IMR-90 (cell line): ENCODE measurements at regions not wholly inside any gene's neighbourhood (a gene's known extent, or its start where the extent isn't known, plus 50 kb on each side); places are given as distances from the start of the nearest gene placed in this dataset.
A peak's percentile ranks its signal among the peaks of the same experiment; 100 is the strongest.

Experiments used
- ATAC-seq: fragments of 200-7000 bp; cut with Tn5 transposase; 2 replicates; pipeline ENCODE4 v1.9.1; 2020; ENCODE audit warnings: low read depth, mild to moderate bottlenecking, moderate library complexity
- BruUV-seq: library from RNA; stranded (reverse); fragments of 400-500 nt; replicated peaks from 2 replicates; lab custom pipeline; 2021; lab: Mats Ljungman, UMichigan
- CTCF ChIA-PET: fragments of 300-600 bp; formaldehyde crosslinking; extraction: SDS; loops from one replicate; lab custom pipeline; 2021; ENCODE audit warnings: antibody characterized with exemption; lab: Yijun Ruan, JAX
- POLR2A ChIA-PET: fragments of 300-600 bp; sonication (Branson Sonifier 250); formaldehyde crosslinking; loops from one replicate; lab custom pipeline; 2022; ENCODE audit warnings: antibody characterized with exemption; ENCODE audit not compliant: unreplicated experiment; lab: Charles Lee
- DNase-seq: peaks from one replicate; pipeline ENCODE4 v3.0.0; 2013
- H2AFZ ChIP-seq: replicated peaks from 2 replicates; pipeline ENCODE3; 2013; ENCODE audit warnings: low read length, mild to moderate bottlenecking; ENCODE audit not compliant: poor library complexity
- H2AK5ac ChIP-seq: 2 replicates; pipeline ENCODE4 v1.6.1; 2013; ENCODE audit warnings: low read depth, low read length, inconsistent platforms
- H2AK9ac ChIP-seq: replicated peaks from 2 replicates; pipeline ENCODE3; 2013; ENCODE audit warnings: mild to moderate bottlenecking, low read depth, low read length, moderate library complexity; ENCODE audit not compliant: poor library complexity
- H2BK120ac ChIP-seq: 2 replicates; pipeline ENCODE4 v1.6.1; 2013; ENCODE audit warnings: low read depth, low read length, inconsistent platforms
- H2BK15ac ChIP-seq: 3 replicates; pipeline ENCODE4 v1.6.1; 2013; ENCODE audit warnings: low read depth, low read length, inconsistent platforms
- H2BK20ac ChIP-seq: 2 replicates; pipeline ENCODE4 v1.6.1; 2013; ENCODE audit warnings: low read depth, mild to moderate bottlenecking, inconsistent platforms, low read length, moderate library complexity
- H2BK5ac ChIP-seq: 2 replicates; pipeline ENCODE4 v1.6.1; 2013; ENCODE audit warnings: mild to moderate bottlenecking, low read depth, low read length, inconsistent platforms; ENCODE audit not compliant: poor library complexity, severe bottlenecking
- H3K14ac ChIP-seq: replicated peaks from 2 replicates; pipeline ENCODE4 v1.6.1; 2013; ENCODE audit warnings: low read depth, low read length, inconsistent platforms
- H3K18ac ChIP-seq: 2 replicates; pipeline ENCODE4 v1.6.1; 2013; ENCODE audit warnings: low read depth, low read length, control low read depth
- H3K23ac ChIP-seq: 2 replicates; pipeline ENCODE4 v1.6.1; 2013; ENCODE audit warnings: low read depth, low read length, inconsistent platforms
- H3K27ac ChIP-seq: 2 replicates; pipeline ENCODE4 v1.5.1; 2013; ENCODE audit warnings: mild to moderate bottlenecking, control low read depth, low read length; ENCODE audit not compliant: insufficient read depth
- H3K27me3 ChIP-seq: 2 replicates; pipeline ENCODE4 v1.6.1; 2013; ENCODE audit warnings: low read length; ENCODE audit not compliant: control insufficient read depth, insufficient read depth
- H3K36me3 ChIP-seq: 2 replicates; pipeline ENCODE4 v1.6.1; 2013; ENCODE audit warnings: low read length, mixed read lengths; ENCODE audit not compliant: control insufficient read depth, insufficient read depth
- H3K4ac ChIP-seq: 2 replicates; pipeline ENCODE4 v1.6.1; 2013; ENCODE audit warnings: low read depth, low read length, inconsistent platforms
- H3K4me1 ChIP-seq: 2 replicates; pipeline ENCODE4 v1.6.1; 2013; ENCODE audit warnings: low read length, mixed read lengths; ENCODE audit not compliant: control insufficient read depth, insufficient read depth
- H3K4me2 ChIP-seq: 2 replicates; pipeline ENCODE4 v1.6.1; 2013; ENCODE audit warnings: low read depth, mild to moderate bottlenecking, control low read depth, low read length, moderate library complexity
- H3K4me3 ChIP-seq: 2 replicates; pipeline ENCODE4 v1.5.1; 2013; ENCODE audit warnings: low read depth, mild to moderate bottlenecking, control low read depth, low read length, moderate library complexity; ENCODE audit not compliant: insufficient read depth
- H3K56ac ChIP-seq: 2 replicates; pipeline ENCODE4 v1.6.1; 2013; ENCODE audit warnings: low read length, inconsistent platforms; ENCODE audit not compliant: insufficient read depth; ENCODE audit errors: extremely low read depth
- H3K79me1 ChIP-seq, 2 experiments: 2 replicates each; pipeline ENCODE4 v1.6.1; 2013; ENCODE audit warnings: low read length in 2 of 2, inconsistent platforms in 1 of 2, low read depth in 1 of 2
- H3K9ac ChIP-seq: 2 replicates; pipeline ENCODE4 v1.6.1; 2013; ENCODE audit warnings: low read depth, low read length, control low read depth
- H3K9me1 ChIP-seq: 2 replicates; pipeline ENCODE4 v1.6.1; 2013; ENCODE audit warnings: low read length, inconsistent platforms; ENCODE audit not compliant: insufficient read depth
- H3K9me3 ChIP-seq: 2 replicates; pipeline ENCODE4 v1.6.1; 2013; ENCODE audit warnings: low read length; ENCODE audit not compliant: control insufficient read depth, insufficient read depth
- H4K20me1 ChIP-seq: 2 replicates; pipeline ENCODE4 v1.6.1; 2013; ENCODE audit warnings: low read length, inconsistent platforms; ENCODE audit not compliant: insufficient read depth
- H4K5ac ChIP-seq: 2 replicates; pipeline ENCODE4 v1.6.1; 2013; ENCODE audit warnings: mild to moderate bottlenecking, low read depth, low read length, control low read depth
- H4K8ac ChIP-seq, 2 experiments: 2 replicates each; pipeline ENCODE4 v1.6.1; 2013; ENCODE audit warnings: low read depth in 2 of 2, low read length in 2 of 2, control low read depth in 1 of 2, inconsistent platforms in 1 of 2
- H4K91ac ChIP-seq: 2 replicates; pipeline ENCODE4 v1.6.1; 2013; ENCODE audit warnings: low read depth, low read length, inconsistent platforms; ENCODE audit not compliant: insufficient read depth
- BHLHE40 ChIP-seq: fragments of 150-350 bp; IDR thresholded peaks from 2 replicates; pipeline ENCODE4 v1.6.1; 2016; ENCODE audit warnings: mild to moderate bottlenecking, low read depth, low read length
- CEBPB ChIP-seq: IDR thresholded peaks from 2 replicates; pipeline ENCODE4 v1.6.1; 2012; ENCODE audit warnings: low read depth, low read length, improper control_type of control experiment
- CHD1 ChIP-seq: IDR thresholded peaks from 2 replicates; pipeline ENCODE4 v1.6.1; 2012; ENCODE audit warnings: low read depth, low read length, improper control_type of control experiment
- CTCF ChIP-seq: conservative IDR thresholded peaks from 2 replicates; pipeline ENCODE4 v1.5.1; 2012; ENCODE audit warnings: mild to moderate bottlenecking, low read depth, low read length, improper control_type of control experiment
- ELK1 ChIP-seq: fragments of 150-350 bp; IDR thresholded peaks from 2 replicates; pipeline ENCODE4 v1.6.1; 2016; ENCODE audit warnings: low read depth, mild to moderate bottlenecking, low read length, moderate library complexity, borderline replicate concordance
- FOS ChIP-seq: fragments of 150-350 bp; IDR thresholded peaks from 2 replicates; pipeline ENCODE4 v1.6.1; 2016; ENCODE audit warnings: low read depth, low read length
- MAFK ChIP-seq: IDR thresholded peaks from 2 replicates; pipeline ENCODE4 v1.6.1; 2012; ENCODE audit warnings: low read depth, low read length, improper control_type of control experiment
- MAZ ChIP-seq: IDR thresholded peaks from 2 replicates; pipeline ENCODE4 v1.6.1; 2012; ENCODE audit warnings: low read depth, mild to moderate bottlenecking, low read length, improper control_type of control experiment, moderate library complexity, borderline replicate concordance
- MXI1 ChIP-seq: IDR thresholded peaks from 2 replicates; pipeline ENCODE4 v1.6.1; 2012; ENCODE audit warnings: low read depth, mild to moderate bottlenecking, low read length, moderate library complexity, borderline replicate concordance
- NFE2L2 ChIP-seq: fragments of 150-350 bp; IDR thresholded peaks from 2 replicates; pipeline ENCODE4 v1.6.1; 2016; ENCODE audit warnings: low read depth, mild to moderate bottlenecking, low read length
- POLR2A ChIP-seq: IDR thresholded peaks from 2 replicates; pipeline ENCODE4 v1.6.1; 2012; ENCODE audit warnings: mild to moderate bottlenecking, low read depth, low read length
- RAD21 ChIP-seq: IDR thresholded peaks from 2 replicates; pipeline ENCODE4 v1.6.1; 2012; ENCODE audit warnings: low read length, improper control_type of control experiment
- RCOR1 ChIP-seq: IDR thresholded peaks from 2 replicates; pipeline ENCODE4 v1.6.1; 2012; ENCODE audit warnings: mild to moderate bottlenecking, low read length, improper control_type of control experiment; ENCODE audit not compliant: insufficient replicate concordance
- RFX5 ChIP-seq: IDR thresholded peaks from 2 replicates; pipeline ENCODE4 v1.8.0; 2012; ENCODE audit warnings: low read depth, mild to moderate bottlenecking, low read length, moderate library complexity
- SMC3 ChIP-seq: fragments of 150-350 bp; IDR thresholded peaks from 2 replicates; pipeline ENCODE4 v1.6.1; 2016; ENCODE audit warnings: low read depth, mild to moderate bottlenecking, antibody characterized with exemption, low read length, moderate library complexity
- USF2 ChIP-seq: fragments of 150-350 bp; IDR thresholded peaks from 2 replicates; pipeline ENCODE4 v1.6.1; 2017; ENCODE audit warnings: mild to moderate bottlenecking, antibody characterized with exemption, low read length, low read depth
- dilution Hi-C: fragments of 300-500 bp; cut with HindIII; formaldehyde crosslinking; loops from one replicate; pipeline ENCODE4 v1.14.3; 2018; ENCODE audit warnings: low sequenced_read_pairs; ENCODE audit not compliant: unreplicated experiment
- in situ Hi-C: fragments of 300-500 bp; cut with MboI; formaldehyde crosslinking; loops from 3 replicates; pipeline ENCODE4 v1.14.3; 2019; ENCODE audit warnings: low sequenced_read_pairs, inconsistent platforms, mixed read lengths
- intact Hi-C: fragments of 100-400 bp; cut with micrococcal nuclease; formaldehyde crosslinking; loops from 2 replicates; pipeline ENCODE4 v1.10.0; 2022

GRCh38 chr13:74710006-74710405, 575.8 kb upstream of the KLF12 start:
- intact Hi-C loops: no loop called here
- no TSS peak for BruUV-seq
- TF ChIP-seq ELK1 (no peak), MAFK (no peak), FOS (no peak), SMC3 (no peak), CEBPB (no peak), CTCF (no peak), BHLHE40 (no peak), MAZ (no peak), RAD21 (no peak), CHD1 (no peak), RFX5 (no peak), MXI1 (no peak), RCOR1 (no peak), USF2 (no peak), POLR2A (no peak), NFE2L2 (no peak)

More at GRCh38 chr13:74710006-74710405, 575.8 kb upstream of the KLF12 start:
- dilution Hi-C loops (no loop called here), in situ Hi-C loops (no loop called here)
- H2BK5ac ChIP-seq: no peak overlapping the region
- H4K20me1 ChIP-seq: no peaks in the 10 kb centered on the region
- H3K14ac ChIP-seq: no peak overlapping the region
- no peak overlapping the region for H2BK120ac ChIP-seq
- H3K23ac ChIP-seq: no peak overlapping the region
- H2AFZ ChIP-seq: no peak overlapping the region
- H4K5ac ChIP-seq: no peak overlapping the region
- H3K4me1 ChIP-seq: no peaks in the 10 kb centered on the region
- H2BK20ac ChIP-seq: no peak overlapping the region
- H3K18ac ChIP-seq: no peak overlapping the region
- no peak overlapping the region for H2AK5ac ChIP-seq
- no peak overlapping the region for H3K56ac ChIP-seq
- H3K36me3 ChIP-seq: no peaks in the 10 kb centered on the region
- H3K4me2 ChIP-seq: no peak overlapping the region
- H3K9ac ChIP-seq: no peak overlapping the region
- H4K8ac ChIP-seq: no peak overlapping the region
- DNase-seq (peak; percentile 4), ATAC-seq (no peak)
- H3K4me3 ChIP-seq: no peak overlapping the region
- H3K27ac ChIP-seq: no peak overlapping the region
- POLR2A ChIA-PET: no interaction called here
- no peak overlapping the region for H4K91ac ChIP-seq
- H3K4ac ChIP-seq: no peak overlapping the region
- no peak overlapping the region for H2AK9ac ChIP-seq
- no peaks in the 10 kb centered on the region for H3K9me3 ChIP-seq
- H3K79me1 ChIP-seq: no peaks in the 10 kb centered on the region
- no peak overlapping the region for H2BK15ac ChIP-seq
- H3K27me3 ChIP-seq: no peaks in the 10 kb centered on the region
- H3K9me1 ChIP-seq: no peaks in the 10 kb centered on the region
- CTCF ChIA-PET: no interaction called here
